EL (cell line): ENCODE measurements at regions not wholly inside any gene's neighbourhood (a gene's known extent, or its start where the extent isn't known, plus 50 kb on each side); places are given as distances from the start of the nearest gene placed in this dataset.

Source experiments
- DNase-seq: peaks from one replicate; pipeline ENCODE4 v3.0.0-alpha.2; 2016

- DNase-seq = no peak
Measured at GRCh38 chr22:27267145-27267544, 534.4 kb downstream of the MN1 start.

GRCh38 chr22:27269751-27270543 is 531.6 kb downstream of the MN1 start:
- no peak for DNase-seq

- no peak for DNase-seq
Measured at GRCh38 chr22:27270818-27271510, 530.6 kb downstream of the MN1 start.

- no peak for DNase-seq
Measured at GRCh38 chr22:27273436-27273835, 528.1 kb downstream of the MN1 start.

GRCh38 chr22:27273853-27274252 is 527.7 kb downstream of the MN1 start:
- no peak for DNase-seq

- no peak for DNase-seq
Measured at GRCh38 chr22:27274770-27275449, 526.6 kb downstream of the MN1 start.

- peak; percentile 23 for DNase-seq
Measured at GRCh38 chr22:27278946-27279345, 522.6 kb downstream of the MN1 start.

- no peak for DNase-seq
Measured at GRCh38 chr22:27283240-27283639, 518.3 kb downstream of the MN1 start.

GRCh38 chr22:27283714-27284113 is 517.8 kb downstream of the MN1 start:
- DNase-seq = peak; percentile 21

- no peak for DNase-seq
Measured at GRCh38 chr22:27284324-27284723, 517.2 kb downstream of the MN1 start.

- DNase-seq = no peak
Measured at GRCh38 chr22:27286711-27287110, 514.8 kb downstream of the MN1 start.

- DNase-seq = no peak
Measured at GRCh38 chr22:27292542-27293299, 508.8 kb downstream of the MN1 start.

GRCh38 chr22:27293721-27294445 is 507.7 kb downstream of the MN1 start:
- DNase-seq = no peak

- no peak for DNase-seq
Measured at GRCh38 chr22:27295040-27295439, 506.5 kb downstream of the MN1 start.

GRCh38 chr22:27295605-27296004 is 506.0 kb downstream of the MN1 start:
- DNase-seq = no peak

- DNase-seq = no peak
Measured at GRCh38 chr22:27296091-27296675, 505.4 kb downstream of the MN1 start.

GRCh38 chr22:27297125-27297524 is 504.4 kb downstream of the MN1 start:
- DNase-seq = no peak

GRCh38 chr22:27298332-27298731 is 503.2 kb downstream of the MN1 start:
- DNase-seq = no peak

GRCh38 chr22:27298742-27299141 is 502.8 kb downstream of the MN1 start:
- no peak for DNase-seq

- no peak for DNase-seq
Measured at GRCh38 chr22:27299181-27300085, 502.1 kb downstream of the MN1 start.
